Activated CD8-positive, alpha-beta T cell treated with anti-CD3 and anti-CD28 coated beads, Interleukin-2, amount 10 ng/mL, durations not matched to agents 7 days and 5 days (primary cell): ENCODE measurements at regions not wholly inside any gene's neighbourhood (a gene's known extent, or its start where the extent isn't known, plus 50 kb on each side); places are given as distances from the start of the nearest gene placed in this dataset.
"Not testable (repeated sequence)": the region's sequence is repeated elsewhere in the genome, so short reads cannot be mapped to it uniquely, and the experiment has no call there.

Experiments used
- ATAC-seq: fragments of 150-1000 bp; cut with Tn5 transposase; one replicate; pipeline ENCODE4 v1.10.0; 2021; ENCODE audit warnings: moderate library complexity
- CTCF ChIA-PET: fragments of 350-600 bp; sonication (Branson Sonifier 250); formaldehyde crosslinking; loops from one replicate; lab custom pipeline; 2021; ENCODE audit warnings: antibody characterized with exemption; lab: Charles Lee
- POLR2A ChIA-PET: fragments of 350-600 bp; sonication (Branson Sonifier 250); formaldehyde crosslinking; loops from one replicate; lab custom pipeline; 2021; ENCODE audit warnings: antibody characterized with exemption; lab: Charles Lee
- DNase-seq: peaks from one replicate; pipeline ENCODE4 v3.0.0-alpha.2; 2020
- H3K27ac Mint-ChIP-seq: one replicate; pipeline ENCODE4 v1.8.0; 2021; ENCODE audit warnings: mild to moderate bottlenecking, mixed read lengths
- H3K27me3 Mint-ChIP-seq: one replicate; pipeline ENCODE4 v1.8.0; 2021; ENCODE audit warnings: low read depth, mixed read lengths
- H3K36me3 Mint-ChIP-seq: one replicate; pipeline ENCODE4 v1.8.0; 2021; ENCODE audit warnings: low read depth, mixed read lengths
- H3K4me1 Mint-ChIP-seq: one replicate; pipeline ENCODE4 v1.8.0; 2021; ENCODE audit warnings: low read depth, mixed read lengths
- H3K4me3 Mint-ChIP-seq: one replicate; pipeline ENCODE4 v1.8.0; 2021; ENCODE audit warnings: mild to moderate bottlenecking, mixed read lengths
- H3K9me3 Mint-ChIP-seq: one replicate; pipeline ENCODE4 v1.8.0; 2022; ENCODE audit warnings: mixed read lengths; ENCODE audit not compliant: insufficient read depth

DNA sequence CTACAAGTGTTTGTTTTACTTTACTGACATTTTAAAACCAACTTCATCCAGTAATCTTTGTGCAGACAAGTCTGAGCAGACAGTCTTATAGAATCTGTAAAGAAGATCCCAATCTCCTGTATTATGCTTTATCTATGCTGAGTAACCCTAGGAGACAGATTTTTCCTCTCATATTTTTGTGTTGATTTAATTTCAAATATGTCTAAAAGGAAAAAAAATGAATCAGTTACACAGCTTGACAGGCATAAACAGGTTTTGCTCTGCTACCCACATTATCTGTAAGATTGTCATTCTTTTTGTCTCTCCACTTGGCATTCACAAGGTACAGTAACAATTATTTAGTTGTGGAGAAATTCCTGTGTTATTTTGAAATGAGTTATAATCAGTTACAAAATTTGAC, 415.0 kb downstream of the NYAP2 start:
- Mint-ChIP-seq H3K4me1 (no peaks in the 10 kb centered on the region), H3K27ac (no peak overlapping the region), H3K36me3 (no peaks in the 10 kb centered on the region), H3K27me3 (peaks cover 2% of the 10 kb centered on the region), H3K4me3 (no peak overlapping the region), H3K9me3 (no peaks in the 10 kb centered on the region)
- CTCF ChIA-PET: no interaction called here
- POLR2A ChIA-PET: no interaction called here
- DNase-seq (no peak), ATAC-seq (no peak)

DNA sequence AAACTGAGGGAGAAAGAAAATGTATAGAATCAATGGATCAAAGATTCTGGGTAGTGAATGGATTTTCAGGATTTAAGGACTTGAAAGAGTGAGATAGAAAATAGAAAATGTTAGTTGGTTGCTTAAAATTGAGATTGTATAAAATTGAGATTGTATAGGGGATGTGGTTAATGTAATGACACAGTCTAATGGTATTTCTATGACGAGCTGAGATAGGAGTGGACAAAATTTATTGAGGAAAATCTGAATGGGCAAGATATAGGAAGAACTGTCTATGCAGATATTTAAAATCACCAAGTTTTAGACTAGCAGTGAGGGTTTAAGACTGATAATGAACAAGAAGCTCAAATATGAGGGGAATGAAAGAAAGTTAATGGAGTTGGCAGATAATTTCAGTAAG, 406.6 kb downstream of the NYAP2 start:
- Mint-ChIP-seq H3K4me3 (no peak overlapping the region), H3K27me3 (no peaks in the 10 kb centered on the region), H3K9me3 (no peaks in the 10 kb centered on the region), H3K4me1 (no peaks in the 10 kb centered on the region), H3K27ac (no peak overlapping the region), H3K36me3 (no peaks in the 10 kb centered on the region)
- ChIA-PET CTCF (no interaction called here), POLR2A (interaction anchor here (0.6 kb wide), 1 partner anchor 21 kb away, joined by 3 read pairs; no protein-coding TSS in a partner anchor)
- DNase-seq: no peak
- no peak for ATAC-seq

DNA sequence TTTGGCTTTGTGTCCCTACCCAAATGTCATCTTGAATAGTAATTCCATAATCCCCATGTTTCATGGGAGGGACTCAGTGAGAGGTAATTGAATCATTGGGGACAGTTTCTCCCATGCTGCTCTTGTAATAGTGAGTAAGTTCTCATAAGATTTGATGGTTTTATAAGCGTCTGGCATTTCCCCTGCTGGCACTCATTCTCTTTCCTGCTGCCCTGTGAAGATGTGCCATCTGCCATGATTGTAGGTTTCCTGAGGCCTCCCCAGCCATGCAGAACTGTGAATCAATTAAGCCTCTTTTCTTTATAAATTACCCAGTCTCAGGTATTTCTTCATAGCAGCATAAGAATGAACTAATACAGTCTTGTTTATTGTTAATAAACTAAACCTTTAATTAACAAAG, 402.6 kb downstream of the NYAP2 start:
- H3K4me3 Mint-ChIP-seq, DNase-seq, POLR2A ChIA-PET, H3K27me3 Mint-ChIP-seq, H3K4me1 Mint-ChIP-seq, H3K27ac Mint-ChIP-seq, H3K36me3 Mint-ChIP-seq, ATAC-seq, CTCF ChIA-PET, H3K9me3 Mint-ChIP-seq: not testable (repeated sequence)

DNA sequence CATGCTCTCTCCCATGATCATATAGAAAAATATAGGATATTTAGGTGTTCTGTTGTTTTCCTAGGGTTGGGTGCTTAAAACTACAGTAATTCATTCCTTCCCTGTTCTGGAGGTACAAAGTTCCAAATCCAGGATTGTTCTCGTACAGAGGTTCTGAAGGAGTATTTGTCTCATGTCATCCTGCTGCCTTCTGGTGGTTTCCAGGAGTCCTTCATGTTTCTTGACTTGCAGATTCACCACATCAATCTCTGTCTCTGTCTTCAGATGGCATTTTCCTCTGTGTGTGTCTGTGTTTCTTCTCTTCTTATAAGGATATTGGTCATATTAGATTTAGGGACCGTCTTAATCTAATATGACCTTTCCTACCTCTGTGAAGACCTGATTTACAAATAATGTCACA, 397.9 kb downstream of the NYAP2 start:
- no peak overlapping the region for H3K4me3 Mint-ChIP-seq
- no peaks in the 10 kb centered on the region for H3K27me3 Mint-ChIP-seq
- DNase-seq: no peak
- H3K36me3 Mint-ChIP-seq: no peaks in the 10 kb centered on the region
- no peak overlapping the region for H3K27ac Mint-ChIP-seq
- no peak for ATAC-seq
- ChIA-PET CTCF (no interaction called here), POLR2A (no interaction called here)
- H3K4me1 Mint-ChIP-seq: no peaks in the 10 kb centered on the region
- no peaks in the 10 kb centered on the region for H3K9me3 Mint-ChIP-seq

DNA sequence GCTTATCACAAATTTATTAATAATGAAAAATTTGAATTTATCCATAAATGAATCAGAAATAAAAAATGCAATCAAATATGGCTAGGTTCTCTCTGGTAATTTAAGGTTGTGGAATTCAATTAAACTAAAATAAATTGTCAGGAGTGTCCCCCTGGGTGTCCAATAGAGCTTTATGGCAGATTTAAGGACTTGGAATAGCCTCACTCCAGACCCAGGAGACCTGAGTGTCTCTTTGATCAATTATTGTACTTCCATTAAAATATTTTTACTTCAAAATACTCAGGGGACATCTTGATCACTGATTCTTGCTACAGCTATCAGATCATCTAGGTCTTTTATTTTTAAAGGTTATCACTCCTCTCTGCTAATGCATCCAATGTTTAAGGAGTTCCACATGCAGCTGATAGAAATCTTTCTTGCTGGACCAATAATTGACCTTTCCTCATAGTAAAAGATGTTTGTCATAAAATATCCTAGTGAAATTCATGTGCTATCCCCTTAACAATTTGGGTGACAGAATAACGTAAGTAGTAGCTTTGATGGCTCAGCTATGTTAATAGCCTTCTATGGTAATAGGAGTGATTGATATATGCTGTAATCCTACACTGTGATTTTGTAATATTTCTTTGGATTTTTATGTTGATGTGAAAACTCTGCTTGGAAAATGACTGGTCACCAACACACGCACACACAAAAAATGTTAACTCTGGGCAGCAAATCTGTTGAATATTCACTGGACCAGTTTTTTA, 395.3 kb downstream of the NYAP2 start:
- POLR2A ChIA-PET: no interaction called here
- H3K27me3 Mint-ChIP-seq: no peaks in the 10 kb centered on the region

DNA sequence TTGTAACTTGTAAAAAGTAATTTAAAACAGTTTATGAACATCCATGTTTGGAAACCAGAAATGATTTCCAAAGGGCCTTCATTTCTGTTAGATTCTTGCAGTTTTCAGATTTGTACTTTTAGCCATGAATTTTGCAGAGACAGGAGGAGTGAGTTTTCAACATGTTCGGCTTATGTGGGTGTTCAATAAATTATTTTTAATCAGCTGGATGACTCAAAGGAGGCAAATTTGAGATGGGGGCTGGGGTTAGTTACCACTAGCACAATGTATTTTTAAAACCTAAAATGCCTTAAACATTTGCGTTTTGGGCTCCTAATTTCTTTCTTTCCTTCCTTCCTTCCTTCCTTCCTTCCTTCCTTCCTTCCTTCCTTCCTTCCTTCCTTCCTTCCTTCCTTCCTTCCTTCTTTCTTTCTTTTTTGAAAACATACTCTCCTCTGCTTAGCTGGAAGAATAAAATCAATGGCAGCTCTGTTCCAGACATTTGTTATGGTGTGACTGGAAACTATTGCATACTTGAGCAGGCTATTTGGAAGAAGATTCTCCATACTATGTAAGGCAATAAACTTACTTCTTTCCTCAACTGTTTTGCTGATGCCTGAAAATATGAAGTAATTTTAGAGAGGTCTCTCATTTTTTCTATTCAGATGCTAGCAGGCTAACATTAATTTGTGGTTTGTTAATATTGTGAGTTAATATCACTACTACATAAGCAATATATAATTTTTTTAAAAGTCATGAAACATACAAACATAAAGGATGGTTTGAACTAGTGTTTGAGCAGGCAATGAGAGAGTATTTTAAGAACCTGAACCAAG, 394.4 kb downstream of the NYAP2 start:
- no peaks in the 10 kb centered on the region for H3K36me3 Mint-ChIP-seq
- CTCF ChIA-PET: no interaction called here
- H3K27me3 Mint-ChIP-seq: no peaks in the 10 kb centered on the region
- ATAC-seq: no peak
- no peaks in the 10 kb centered on the region for H3K9me3 Mint-ChIP-seq
- H3K4me3 Mint-ChIP-seq: no peak overlapping the region
- POLR2A ChIA-PET: no interaction called here
- no peaks in the 10 kb centered on the region for H3K4me1 Mint-ChIP-seq
- H3K27ac Mint-ChIP-seq: no peak overlapping the region
- no peak for DNase-seq

More for the DNA sequence above, 395.3 kb downstream of the NYAP2 start:
- DNase-seq: no peak
- no peak overlapping the region for H3K27ac Mint-ChIP-seq
- H3K9me3 Mint-ChIP-seq: no peaks in the 10 kb centered on the region
- no peak overlapping the region for H3K4me3 Mint-ChIP-seq
- CTCF ChIA-PET: no interaction called here
- H3K36me3 Mint-ChIP-seq: no peaks in the 10 kb centered on the region
- H3K4me1 Mint-ChIP-seq: no peaks in the 10 kb centered on the region
- ATAC-seq: no peak

DNA sequence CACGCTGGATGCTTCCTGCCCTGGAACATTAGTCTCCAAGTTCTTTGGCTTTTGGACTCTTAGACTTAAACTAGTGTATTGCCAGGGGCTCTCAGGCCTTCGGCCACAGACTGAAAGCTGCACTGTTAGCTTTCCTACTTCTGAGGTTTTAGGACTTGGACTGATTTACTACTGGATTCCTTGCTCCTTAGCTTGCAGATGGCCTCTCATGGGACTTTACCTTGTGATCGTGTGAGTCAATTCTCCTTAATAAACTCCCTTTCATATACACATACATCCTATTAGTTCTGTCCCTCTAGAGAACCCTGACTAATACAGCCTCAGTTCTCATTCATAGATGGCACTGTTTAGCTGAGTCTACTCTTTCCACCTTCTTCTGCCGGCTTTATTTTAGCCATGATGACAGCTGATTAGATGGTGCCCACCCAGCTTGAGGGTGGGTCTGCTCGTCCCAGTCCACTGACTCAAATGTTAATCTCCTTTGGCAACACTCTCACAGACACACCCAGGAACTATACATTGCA, 389.1 kb downstream of the NYAP2 start:
- ChIA-PET POLR2A (no interaction called here), CTCF (no interaction called here)
- Mint-ChIP-seq H3K4me3 (no peak overlapping the region), H3K9me3 (no peaks in the 10 kb centered on the region), H3K4me1 (no peaks in the 10 kb centered on the region), H3K27me3 (no peaks in the 10 kb centered on the region), H3K36me3 (no peaks in the 10 kb centered on the region), H3K27ac (no peak overlapping the region)
- ATAC-seq (no peak), DNase-seq (no peak)

DNA sequence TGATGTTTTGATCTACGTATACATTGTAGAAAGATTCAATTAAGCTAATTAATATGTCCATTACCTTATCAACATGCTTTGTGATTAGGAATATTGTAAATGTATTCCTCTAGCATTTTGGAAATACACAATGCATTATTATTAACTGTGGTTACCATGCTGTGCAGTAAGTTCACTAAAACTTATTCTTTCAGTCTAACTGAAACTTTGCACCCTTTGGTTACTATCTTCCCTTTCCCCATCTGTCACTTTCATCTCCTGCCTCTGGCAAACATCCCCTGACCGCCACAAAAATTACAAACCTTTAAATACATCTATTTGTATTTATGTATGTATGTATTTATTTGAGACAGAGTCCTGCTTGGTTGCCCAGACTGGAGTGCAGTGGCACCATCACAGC, 388.0 kb downstream of the NYAP2 start:
- H3K36me3 Mint-ChIP-seq: no peaks in the 10 kb centered on the region
- H3K27me3 Mint-ChIP-seq: no peaks in the 10 kb centered on the region

DNA sequence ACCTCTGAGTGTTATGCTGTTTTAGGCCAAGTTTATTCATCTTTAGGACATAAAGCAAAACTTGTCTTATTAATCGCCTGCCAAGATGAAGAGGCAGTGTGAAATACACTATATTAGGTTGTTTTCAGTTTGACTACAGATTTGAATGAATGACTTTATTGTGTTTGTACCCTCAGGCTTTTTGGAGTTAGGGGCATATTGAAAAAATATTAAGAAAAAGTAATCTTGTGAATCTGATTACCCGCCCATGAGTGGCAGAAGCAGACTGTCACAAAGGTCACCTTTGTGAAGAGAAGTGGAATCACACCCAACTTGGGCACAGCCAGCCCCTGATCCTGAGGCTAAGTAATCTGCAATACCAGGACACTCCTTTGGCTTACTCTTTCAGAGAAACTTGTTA, 382.5 kb downstream of the NYAP2 start:
- ATAC-seq (no peak), DNase-seq (no peak)
- no peaks in the 10 kb centered on the region for H3K27me3 Mint-ChIP-seq
- H3K27ac Mint-ChIP-seq: no peak overlapping the region
- no peak overlapping the region for H3K4me3 Mint-ChIP-seq
- H3K4me1 Mint-ChIP-seq: no peaks in the 10 kb centered on the region
- no peaks in the 10 kb centered on the region for H3K36me3 Mint-ChIP-seq
- POLR2A ChIA-PET: no interaction called here
- CTCF ChIA-PET: no interaction called here
- H3K9me3 Mint-ChIP-seq: no peaks in the 10 kb centered on the region

More for the DNA sequence above, 388.0 kb downstream of the NYAP2 start:
- Mint-ChIP-seq H3K4me3 (no peak overlapping the region), H3K9me3 (no peaks in the 10 kb centered on the region), H3K27ac (no peak overlapping the region), H3K4me1 (no peaks in the 10 kb centered on the region)
- CTCF ChIA-PET: no interaction called here
- ATAC-seq (no peak), DNase-seq (no peak)
- POLR2A ChIA-PET: no interaction called here

DNA sequence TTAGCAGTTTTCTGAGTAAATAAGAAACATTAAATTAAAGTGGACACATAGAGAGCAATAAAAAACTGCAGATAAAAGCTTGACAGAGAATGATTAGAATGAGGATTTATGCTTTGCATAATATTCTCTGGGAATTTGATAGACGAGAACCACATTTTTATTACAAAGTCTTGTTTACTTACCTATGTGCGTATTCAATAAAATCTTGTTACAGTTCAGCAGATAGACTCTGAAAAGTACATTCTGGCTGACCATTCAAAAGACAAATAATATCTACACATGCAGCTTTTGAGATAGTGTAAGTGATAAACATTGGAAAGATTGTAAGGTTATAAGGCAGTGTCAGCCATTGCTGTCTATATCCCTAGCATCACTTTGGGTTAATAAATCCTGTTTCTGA, 381.6 kb downstream of the NYAP2 start:
- H3K9me3 Mint-ChIP-seq: no peaks in the 10 kb centered on the region
- no peaks in the 10 kb centered on the region for H3K36me3 Mint-ChIP-seq
- POLR2A ChIA-PET: no interaction called here
- no peaks in the 10 kb centered on the region for H3K4me1 Mint-ChIP-seq
- CTCF ChIA-PET: no interaction called here
- DNase-seq (no peak), ATAC-seq (no peak)
- H3K4me3 Mint-ChIP-seq: no peak overlapping the region
- no peak overlapping the region for H3K27ac Mint-ChIP-seq
- H3K27me3 Mint-ChIP-seq: no peaks in the 10 kb centered on the region

DNA sequence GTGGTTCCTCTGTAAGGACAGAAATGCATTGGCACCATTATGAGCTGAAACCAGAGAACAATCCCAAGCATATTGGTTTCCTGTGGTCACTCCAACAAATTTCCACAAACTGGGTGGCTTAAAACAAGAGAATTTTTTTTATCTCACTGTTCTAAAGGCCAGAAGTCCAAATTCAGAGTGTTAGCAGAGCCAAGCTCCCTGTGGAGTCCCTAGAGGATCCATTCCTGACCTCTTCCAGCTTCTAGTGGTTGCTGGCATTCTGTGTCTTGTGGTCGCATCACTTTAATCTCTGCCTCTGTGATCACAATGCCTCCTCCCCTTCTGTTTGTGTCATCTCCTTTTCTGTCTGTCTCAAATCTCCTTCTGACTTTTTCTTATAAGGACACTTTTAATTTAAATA, 380.3 kb downstream of the NYAP2 start:
- DNase-seq (no peak), ATAC-seq (no peak)
- CTCF ChIA-PET: no interaction called here
- no peak overlapping the region for H3K27ac Mint-ChIP-seq
- no peaks in the 10 kb centered on the region for H3K27me3 Mint-ChIP-seq
- no peak overlapping the region for H3K4me3 Mint-ChIP-seq
- no peaks in the 10 kb centered on the region for H3K36me3 Mint-ChIP-seq
- H3K4me1 Mint-ChIP-seq: no peaks in the 10 kb centered on the region
- POLR2A ChIA-PET: no interaction called here
- no peaks in the 10 kb centered on the region for H3K9me3 Mint-ChIP-seq

DNA sequence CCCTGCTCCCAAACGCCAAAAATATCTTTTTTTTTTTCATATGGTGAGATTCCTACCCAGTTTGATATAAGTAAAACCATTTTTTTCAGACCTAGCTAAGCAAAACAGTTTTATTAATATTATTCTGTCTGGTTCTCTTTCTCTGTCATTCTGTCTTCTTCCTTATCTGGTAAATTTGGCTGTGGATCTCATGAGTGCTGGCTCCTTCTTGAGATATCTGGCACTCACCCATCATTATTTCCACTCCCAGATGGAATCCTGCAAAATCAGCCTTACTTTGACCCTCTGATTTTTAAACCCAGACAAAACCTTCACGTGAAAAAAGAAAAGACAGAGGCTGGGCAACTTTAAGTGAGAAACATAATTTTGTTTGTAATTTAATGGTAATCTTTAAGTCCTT, 373.6 kb downstream of the NYAP2 start:
- Mint-ChIP-seq H3K4me3 (no peak overlapping the region), H3K4me1 (peaks cover 3% of the 10 kb centered on the region), H3K9me3 (no peaks in the 10 kb centered on the region), H3K36me3 (no peaks in the 10 kb centered on the region), H3K27me3 (no peaks in the 10 kb centered on the region), H3K27ac (no peak overlapping the region)
- POLR2A ChIA-PET: interaction anchor here (0.6 kb wide), 1 partner anchor 91 kb away, joined by 4 read pairs; no protein-coding TSS in a partner anchor
- DNase-seq (no peak), ATAC-seq (no peak)
- CTCF ChIA-PET: no interaction called here
